ENCODE measurements at regions not wholly inside any gene's neighbourhood (a gene's known extent, or its start where the extent isn't known, plus 50 kb on each side); places are given as distances from the start of the nearest gene placed in this dataset.

DNA sequence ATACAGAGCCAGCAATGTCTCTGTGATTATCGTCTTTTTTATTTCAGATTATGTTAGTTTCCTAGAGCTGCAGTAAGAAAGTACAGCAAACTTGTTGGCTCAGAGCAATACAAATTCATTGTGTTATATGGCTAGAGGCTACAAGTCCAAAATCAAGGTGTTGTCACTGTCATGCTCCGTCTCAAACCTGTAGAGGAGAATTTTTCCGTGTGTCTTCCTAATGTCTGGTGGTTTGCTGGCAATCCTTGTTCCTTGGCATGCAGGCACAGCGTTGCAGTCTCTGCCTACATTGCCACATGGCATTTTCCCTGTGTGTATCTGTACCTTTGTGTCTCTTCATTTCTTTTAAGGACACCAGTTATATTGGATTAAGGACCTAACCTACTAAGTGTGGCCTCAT, 244.4 kb downstream of the LRRIQ3 start:
- DNase-seq, result no peak

DNA sequence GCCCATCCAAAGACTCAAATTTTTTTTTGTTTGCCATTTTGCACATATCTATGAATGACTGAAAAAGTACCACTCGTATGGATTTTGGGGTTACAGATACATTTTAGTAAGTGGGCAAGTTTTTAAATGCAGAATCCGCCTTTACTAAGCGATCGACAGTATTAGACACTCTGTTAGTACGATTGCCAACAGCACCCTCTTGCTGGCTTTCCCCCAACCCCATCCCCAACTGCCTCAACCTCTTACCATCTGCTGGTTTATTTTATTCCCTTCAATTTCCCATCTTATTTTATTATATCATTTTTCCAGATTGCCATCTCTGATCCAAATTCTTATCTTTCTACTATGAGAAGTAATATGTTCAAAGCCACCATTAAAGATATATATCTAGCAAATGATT, 244.8 kb downstream of the LRRIQ3 start:
- DNase-seq, result no peak

DNA sequence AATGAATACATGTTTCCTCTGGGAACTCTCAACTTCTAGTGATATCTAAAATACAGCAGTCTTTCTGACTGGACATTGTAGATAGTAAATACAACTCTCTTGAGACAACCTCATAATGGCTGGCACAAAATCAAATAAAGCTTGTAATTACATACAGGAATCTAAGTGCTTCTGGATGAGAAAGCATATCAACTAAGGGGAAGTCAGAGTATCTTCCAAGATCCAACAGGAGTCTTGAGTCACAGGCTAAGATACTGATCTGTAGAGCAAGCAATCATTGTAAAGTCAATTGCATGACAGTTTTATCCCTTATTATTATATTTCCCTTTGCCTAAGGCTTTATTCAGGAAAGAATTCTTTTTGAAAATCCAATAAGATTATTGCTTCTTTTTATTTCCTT, 249.9 kb downstream of the LRRIQ3 start:
- DNase-seq, result no peak

DNA sequence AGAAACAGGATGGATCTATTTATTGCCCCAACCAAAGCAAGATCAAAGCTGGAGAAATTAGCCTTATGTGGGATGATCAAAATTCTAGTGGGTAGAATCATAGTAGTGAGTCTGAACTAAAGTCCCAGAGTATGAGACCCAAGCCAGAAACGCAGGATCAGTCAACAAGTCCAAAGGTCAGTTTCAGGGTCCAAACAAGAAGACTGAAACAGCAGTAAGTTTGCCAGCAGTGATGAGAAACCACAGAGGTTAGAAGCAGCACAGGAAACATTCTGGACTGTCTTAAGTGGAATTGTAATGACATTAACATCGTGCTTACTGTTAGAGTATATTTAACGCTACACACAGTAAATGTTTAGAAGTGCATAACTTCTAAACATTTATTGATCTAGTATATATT, 251.0 kb downstream of the LRRIQ3 start:
- DNase-seq, result no peak

DNA sequence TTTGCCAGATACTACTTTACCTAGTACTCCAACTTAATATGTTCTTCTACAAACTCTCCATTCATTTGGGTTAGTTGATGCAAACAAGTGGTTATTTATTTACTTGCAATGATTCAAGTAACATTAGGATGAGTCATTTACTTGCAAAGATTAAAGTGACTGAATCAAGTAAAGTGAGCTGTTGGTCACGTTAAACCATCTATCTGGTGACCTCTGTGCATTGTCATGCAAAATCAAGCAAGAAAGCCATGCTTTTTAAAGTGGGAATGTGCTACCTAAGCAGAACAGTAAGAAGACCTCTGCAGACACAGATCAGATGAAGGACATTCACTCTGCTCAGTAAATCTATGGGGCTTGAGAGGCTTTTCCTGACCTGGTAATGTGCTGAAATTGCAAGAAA, 254.7 kb downstream of the LRRIQ3 start:
- DNase-seq, result no peak

DNA sequence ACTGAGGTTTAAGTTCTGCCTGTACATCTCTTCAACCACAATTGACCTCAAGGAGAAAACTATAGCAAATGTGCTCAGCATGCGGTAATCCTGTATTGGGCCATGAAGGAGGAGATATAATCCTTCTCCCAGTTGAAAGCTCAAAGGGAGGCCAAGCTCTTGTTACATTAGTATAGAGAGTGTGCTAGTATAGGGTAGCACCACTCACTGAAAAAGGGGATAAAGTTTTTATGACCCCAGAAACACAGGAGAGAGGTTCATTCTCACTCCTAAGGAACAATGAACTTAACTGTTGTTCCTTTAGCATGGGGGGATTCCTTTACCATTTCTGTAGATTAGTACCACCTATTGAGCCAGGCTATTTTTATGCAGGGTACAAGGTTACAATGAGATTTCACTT, 267.7 kb downstream of the LRRIQ3 start:
- no peak for DNase-seq

DNA sequence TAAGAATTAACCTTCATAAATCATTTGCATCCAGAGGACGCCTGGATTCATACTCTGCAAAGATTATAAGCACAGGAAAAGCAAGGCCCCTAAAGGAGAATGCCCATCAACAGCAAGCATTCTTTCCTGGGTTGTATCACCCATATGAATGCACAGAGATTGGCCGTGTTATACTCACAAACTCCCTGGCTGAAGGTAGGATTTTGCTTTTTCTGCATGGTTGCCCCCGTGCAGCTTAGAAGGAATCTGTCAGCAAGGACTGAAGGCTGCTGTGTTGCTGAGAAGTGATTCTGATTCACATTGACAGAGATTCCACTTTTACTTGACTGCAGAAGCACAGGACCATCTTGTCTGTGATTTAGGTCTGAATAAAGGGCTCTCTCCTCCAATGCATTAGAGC, 283.0 kb downstream of the LRRIQ3 start:
- no peak for DNase-seq

DNA sequence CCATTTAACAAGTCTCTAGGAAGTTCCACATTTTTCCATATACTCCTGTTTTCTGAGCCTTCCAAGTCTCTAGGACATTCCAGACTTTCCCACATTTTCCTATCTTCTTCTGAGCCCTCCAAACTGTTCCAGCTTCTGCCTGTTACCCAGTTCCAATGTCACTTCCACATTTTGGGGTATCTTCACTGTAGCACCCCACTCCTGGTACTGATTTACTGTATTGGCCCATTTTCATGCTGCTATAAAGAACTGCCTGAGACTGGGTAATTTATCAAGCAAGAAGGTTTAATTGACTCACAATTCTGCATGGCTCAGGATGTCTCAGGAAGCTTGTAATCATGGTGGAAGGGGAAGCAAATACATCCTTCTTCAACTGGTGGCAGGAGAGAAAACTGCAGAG, 285.0 kb downstream of the LRRIQ3 start:
- DNase-seq, result no peak

DNA sequence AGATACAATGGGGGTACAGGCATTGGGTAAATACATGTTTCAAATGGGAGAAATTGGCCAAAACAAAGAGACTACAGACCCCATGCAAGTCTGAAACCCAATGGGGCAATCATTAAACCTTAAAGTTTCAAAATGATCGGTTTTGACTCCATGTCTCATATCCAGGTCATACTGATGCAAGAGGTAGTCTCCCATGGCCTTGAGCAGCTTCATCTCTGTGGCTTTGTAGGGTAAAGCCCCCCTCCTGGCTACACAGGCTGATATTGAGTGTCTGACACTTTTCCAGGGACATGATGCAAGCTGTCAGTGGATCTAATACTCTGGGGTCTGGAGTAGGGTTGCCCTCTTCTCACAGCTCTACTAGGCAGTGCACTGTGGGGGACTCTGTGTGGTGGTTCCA, 286.1 kb downstream of the LRRIQ3 start:
- DNase-seq, result no peak

DNA sequence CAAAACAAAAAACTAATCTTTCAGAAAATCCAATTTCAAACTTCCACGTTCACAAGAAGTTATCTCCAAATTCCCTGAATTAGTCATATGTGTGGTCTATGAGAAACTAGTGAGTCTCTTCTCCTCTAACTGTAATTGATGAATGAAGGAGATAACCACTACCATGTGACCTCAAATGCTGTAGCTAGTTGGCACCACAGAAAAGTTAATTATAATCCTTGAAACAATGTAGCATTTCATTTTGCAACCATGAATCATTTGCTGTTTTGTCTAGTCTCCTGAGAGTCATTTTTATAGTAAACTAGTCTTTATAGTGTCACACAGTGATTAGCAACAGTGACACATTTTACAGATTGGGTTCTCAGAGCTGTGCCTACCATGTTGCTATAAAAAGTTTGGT, 287.5 kb downstream of the LRRIQ3 start:
- no peak for DNase-seq

DNA sequence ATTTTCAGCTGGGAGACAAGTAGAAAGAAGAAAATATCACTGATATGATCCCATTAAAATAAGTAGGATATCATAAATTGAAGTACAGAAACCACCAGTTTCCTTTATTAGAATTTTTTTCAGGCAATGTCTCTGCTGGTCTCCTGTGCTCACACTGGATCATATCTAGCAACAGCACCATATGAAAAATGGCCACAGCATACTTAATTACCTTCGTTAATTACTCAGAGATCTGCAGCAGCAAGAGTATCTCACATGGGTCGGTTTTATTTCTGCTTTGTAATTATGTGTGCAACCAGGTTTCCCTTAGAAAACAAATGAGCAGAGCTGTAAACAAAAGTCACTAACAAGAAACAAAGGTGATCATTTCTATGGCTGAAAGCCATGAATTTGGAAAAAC, 287.9 kb downstream of the LRRIQ3 start:
- DNase-seq, result no peak

DNA sequence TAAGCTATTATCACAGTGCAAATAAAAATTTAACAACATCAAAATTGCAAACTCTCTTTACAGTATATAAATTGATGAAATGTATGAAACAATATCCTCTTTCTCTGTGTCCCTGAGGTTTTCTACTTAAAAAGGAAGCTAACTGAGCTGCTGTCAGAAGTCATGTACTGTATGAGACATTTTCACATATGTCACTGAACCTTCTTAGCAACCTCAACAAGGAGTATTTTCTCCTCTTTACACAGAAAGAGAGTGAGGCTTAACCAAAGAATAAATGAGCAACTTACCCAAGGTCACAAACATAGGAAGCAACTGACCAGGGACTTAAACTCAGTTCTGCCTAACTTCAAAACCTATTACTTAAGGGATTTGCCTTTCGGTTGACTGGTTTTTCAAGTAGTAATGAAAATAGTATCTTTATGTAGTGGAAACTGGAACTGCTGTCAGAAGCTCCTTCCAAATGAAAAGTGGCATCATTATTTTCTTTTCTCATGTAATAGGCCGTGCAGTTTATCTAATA, 288.9 kb downstream of the LRRIQ3 start:
- no peak for DNase-seq

DNA sequence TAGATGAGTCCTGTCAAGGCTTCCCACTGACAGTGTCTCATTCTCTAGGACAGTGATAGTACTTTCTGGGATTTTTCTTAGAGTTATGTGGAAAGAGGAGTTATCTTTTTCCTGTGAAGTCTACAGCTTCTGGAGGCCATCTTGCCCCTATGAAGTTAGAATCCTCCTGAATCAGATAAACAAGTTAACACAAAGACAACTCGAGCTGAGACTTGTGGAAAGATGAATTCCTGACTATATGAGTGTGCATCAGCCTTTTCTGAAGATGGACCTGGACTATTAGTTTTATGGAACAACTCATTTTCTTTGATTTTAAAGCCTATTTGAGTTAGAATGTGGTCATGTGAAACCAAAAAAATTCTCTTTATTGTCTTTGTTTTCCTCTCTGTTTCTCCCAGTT, 290.9 kb downstream of the LRRIQ3 start:
- no peak for DNase-seq

DNA sequence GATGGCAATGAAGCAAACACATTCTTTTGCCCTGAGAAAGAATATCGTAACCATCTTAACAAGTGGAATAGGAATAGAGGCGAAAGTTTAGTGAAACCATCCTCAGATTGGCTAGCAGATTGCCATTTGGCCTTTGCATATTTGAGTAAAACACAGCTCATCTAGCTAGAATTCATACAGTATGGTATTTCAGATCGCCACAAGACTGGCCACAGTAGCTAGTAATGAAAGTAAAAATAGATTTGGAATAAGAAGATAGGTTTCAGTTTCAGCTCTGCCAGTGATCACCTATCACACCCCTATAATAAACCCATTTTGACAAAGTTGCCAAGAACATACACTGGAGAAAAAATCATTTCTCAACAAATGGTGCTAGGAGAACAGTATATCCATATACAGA, 294.9 kb downstream of the LRRIQ3 start:
- no peak for DNase-seq

DNA sequence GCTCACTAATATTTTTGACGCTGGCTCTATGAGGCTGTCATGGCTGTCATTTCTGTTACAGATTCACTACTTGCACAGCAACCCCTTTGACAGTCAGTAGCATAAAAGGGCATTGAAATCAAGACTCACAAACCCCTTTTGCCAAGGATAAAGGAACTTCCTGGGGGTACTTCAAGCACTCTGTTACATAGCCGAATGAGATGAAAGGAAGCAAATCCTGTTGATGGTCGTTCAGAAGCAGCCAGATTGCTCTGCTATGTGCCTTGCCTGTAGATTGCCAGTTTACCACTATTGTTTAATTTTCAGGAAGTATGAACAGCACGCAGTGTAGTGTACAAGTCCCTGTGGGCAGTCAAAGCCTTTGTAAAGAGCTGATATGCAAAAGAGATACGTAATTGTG, 296.2 kb downstream of the LRRIQ3 start:
- DNase-seq, result no peak

DNA sequence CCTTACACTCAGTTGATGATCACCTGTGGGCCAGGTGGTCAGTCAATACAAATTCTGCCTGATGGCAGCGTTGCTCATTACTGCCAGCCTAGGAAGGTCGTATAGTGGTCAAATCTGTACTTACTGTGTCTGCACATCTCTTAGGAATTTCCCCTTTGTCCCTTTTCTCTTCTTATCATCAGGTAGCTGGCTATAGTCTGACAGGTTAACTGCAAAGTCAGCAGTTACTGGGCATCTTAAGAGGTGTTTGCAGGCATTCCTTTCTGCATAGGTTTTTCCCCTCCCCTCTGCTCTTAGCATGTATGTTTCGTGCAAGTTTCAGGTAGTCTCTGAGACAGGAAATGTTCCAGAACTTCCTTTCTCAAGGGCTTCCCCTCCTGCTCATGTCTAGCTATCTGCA, 298.7 kb downstream of the LRRIQ3 start:
- no peak for DNase-seq

DNA sequence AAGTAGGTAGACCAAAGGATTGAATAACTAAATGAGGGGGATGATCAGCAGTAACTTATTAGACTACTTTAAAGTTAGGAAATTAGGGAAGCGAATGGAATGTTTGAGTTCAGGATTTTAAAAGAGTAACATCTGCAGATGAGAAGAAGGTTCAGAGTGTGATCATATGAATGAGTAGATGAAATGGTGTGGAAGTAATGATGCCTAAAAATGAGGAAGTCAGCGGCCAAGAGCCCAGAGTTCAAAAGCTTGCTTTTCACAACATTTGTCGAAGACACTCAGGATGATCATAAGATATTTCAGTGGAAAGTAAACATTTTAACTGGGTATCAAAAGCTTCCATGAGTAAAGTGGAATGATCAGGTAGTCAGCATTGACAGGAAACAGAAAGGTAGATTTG, 299.4 kb downstream of the LRRIQ3 start:
- no peak for DNase-seq

DNA sequence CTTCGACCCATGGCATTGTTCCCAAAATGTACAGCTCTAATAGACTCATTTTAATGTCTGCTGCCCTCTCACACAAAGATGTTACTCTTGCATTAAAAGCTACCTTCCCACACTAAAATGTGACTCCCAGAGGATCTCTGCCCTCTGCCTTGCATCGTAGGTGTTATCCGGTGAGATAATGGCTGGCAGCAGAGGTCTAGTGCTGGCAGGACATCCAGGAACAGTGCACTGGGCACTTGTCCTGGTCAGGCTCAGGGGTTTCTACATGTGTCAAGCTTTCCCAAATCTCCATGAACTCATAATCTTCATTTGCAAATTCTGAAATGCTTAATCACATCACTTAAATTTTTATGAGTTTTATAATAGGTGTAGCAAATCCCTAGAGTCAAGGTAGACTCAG, 310.6 kb downstream of the LRRIQ3 start:
- no peak for DNase-seq

DNA sequence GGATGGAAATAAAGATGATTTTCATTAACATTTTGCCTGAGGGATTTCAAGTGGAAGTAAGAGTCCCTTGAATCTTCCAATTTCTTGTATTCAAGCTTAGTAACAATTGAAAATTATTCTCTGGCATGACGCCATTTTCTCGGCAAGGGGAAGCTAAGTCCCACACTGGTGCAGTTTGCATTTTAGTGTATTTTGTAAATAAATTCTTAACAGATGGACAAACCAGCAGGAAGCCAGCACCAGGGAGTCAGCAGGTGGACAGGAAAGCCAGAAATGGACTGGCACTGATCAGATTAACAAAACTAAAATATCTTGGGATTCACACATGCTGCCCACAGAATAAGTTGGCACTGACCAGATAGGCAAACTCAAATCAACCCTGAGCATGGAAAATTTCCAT, 311.3 kb downstream of the LRRIQ3 start:
- no peak for DNase-seq

GRCh38 chr1:73874806-73875205, 323.2 kb downstream of the LRRIQ3 start:
- no peak for DNase-seq

- no peak for DNase-seq
Observed at GRCh38 chr1:73868810-73869336, 329.1 kb downstream of the LRRIQ3 start.

DNA sequence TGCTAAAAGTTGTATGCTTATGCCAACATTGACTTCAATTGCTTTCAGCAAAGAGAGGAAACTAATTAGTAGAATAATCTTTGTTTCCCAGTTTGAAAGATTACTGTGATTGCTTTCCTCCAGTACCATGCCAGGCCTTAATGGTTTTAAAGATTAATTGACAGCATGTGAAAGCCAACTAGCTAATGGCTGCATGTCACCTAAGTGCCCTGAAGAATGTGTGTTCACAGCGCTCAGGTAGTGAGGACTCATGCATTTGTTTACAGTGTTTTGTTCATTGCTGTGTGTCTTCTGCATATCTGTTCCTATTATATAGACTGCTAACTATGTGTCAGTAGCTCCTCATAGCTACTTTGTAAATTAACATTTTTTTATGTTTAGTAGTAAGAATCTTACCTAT, 335.6 kb downstream of the LRRIQ3 start:
- no peak for DNase-seq

DNA sequence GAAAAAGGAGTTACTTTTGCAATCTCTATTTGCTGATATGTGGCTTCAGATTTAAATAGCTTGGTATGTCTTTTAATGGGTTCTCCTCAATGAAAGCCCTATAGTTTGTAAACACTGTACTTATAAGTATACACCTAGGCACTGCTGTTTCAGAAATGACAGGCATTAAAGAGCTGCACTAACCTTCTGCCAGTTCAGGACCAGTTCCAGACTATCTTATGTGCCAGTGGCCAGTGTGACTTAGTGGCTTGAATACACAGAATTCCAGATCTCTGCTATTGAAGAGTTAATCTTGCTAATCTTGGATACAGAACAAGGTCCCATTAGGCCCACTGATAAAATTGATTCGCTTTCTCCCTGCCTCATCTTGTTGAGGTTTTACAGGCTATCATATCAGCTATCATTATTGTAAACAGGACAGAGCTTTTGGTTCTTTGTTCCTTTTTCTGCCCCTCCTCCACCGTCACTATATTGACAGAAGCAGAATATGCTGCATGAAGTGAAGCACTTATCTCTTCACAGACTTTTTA, 337.5 kb downstream of the LRRIQ3 start:
- DNase-seq, result no peak

GRCh38 chr1:73859227-73859626, 338.7 kb downstream of the LRRIQ3 start:
- DNase-seq, result no peak

- no peak for DNase-seq
Observed at GRCh38 chr1:73854527-73854926, 343.4 kb downstream of the LRRIQ3 start.

- DNase-seq, result no peak
Observed at GRCh38 chr1:73842436-73842835, 355.5 kb downstream of the LRRIQ3 start.
